ENCODE measurements at regions not wholly inside any gene's neighbourhood (a gene's known extent, or its start where the extent isn't known, plus 50 kb on each side); places are given as distances from the start of the nearest gene placed in this dataset.
"Not testable (repeated sequence)": the region's sequence is repeated elsewhere in the genome, so short reads cannot be mapped to it uniquely, and the experiment has no call there.

DNA sequence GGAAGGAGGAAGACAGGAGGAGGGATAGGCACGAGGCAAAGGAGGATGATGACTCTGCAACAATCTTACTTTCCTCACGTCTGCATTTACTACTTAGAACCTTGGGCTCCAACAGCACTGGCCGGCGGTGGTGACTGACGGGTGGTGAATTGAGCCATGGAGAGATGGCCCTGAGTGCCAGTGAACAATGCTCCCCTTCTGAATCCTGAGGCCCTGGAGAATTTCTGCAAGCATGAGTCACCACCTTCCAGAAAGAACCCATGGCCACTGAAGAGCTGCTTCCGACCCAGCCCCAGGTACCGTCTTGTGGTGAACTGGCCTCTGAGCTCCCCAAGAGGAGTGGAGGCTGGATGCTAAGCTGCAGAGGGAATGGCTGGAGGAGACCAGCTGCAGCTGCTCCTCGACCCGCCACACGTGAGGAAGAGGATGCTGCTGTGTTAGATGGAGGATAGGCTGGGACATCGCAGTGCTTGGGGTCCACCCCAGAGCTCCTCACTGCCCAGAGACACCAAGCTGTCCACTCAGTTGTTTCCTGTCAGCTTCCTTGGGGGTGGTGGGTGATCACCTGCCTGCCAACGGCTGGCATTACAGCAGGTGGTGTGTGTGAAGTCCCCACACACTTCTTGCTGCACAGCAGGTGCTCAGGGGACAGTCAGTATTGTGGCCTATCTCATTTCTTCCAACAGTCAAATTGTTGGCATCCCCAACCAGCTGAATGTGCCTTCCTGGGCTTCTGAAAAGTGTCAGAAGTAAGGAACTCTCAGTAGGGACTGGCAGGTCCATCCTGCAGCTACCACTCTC is 186.5 kb upstream of the ID2 start:
- DNase-seq: no peak

DNA sequence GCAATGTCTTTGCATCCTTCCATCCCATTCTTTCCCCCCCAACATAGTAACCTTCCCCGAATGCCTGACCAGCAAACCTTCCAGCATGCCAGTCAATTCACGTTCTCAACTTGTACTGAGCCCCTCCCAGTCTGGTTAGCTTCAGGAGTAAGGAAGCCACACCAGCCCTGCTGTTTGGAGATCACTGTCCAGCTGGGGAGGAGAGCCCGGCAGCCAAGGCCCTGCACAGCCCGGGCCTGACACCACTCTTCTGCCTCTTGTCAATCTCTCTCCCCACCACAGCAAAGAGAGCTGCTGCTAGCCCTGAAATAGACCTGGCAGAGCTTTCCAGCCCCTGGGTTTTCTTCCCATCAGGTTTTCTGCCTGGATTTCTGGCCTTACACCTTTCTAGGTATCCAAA is 185.8 kb upstream of the ID2 start:
- DNase-seq: no peak

GRCh38 chr2:8496617-8497016 is 185.2 kb upstream of the ID2 start:
- DNase-seq: no peak

DNA sequence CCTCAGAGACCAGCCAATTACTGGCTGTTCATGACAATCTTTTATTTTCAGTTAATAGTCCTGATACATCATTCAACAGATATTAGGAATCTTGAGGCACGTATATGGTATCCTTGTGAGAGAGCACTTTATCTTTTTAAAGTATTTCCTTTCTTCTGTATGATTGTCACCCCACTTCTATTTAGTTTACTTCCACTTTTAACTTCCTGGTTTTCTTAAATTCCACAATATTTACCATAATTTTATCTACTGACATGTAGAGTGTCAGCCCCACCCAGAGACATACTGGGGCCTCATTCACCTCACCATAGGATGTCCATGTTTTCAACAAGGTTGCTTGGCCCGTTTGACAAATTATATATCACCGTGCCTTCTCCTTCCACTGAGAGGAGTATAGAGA is 182.9 kb upstream of the ID2 start:
- no peak for DNase-seq

- DNase-seq: no peak
Observed at GRCh38 chr2:8500124-8501054, 181.5 kb upstream of the ID2 start.

GRCh38 chr2:8501061-8501720 is 180.7 kb upstream of the ID2 start:
- DNase-seq: no peak

DNA sequence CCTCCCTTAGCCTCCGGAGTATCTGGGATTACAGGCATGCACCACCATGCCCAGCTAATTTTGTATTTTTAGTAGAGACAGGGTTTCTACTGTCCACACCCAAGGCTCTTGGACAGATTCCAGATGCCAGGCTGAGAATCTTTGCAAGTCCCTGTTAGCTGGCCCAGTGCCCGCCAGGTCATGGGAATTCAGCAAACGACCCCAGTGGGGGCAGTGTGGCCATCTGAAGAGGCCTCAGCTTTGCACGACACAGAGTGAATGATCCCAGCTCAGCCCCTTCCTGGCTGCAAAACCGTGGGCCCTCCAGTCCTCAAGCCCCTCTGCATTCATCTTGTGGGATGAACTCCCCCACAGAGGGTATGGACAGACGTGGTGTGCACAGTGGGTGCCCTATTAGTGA is 179.5 kb upstream of the ID2 start:
- DNase-seq: no peak

DNA sequence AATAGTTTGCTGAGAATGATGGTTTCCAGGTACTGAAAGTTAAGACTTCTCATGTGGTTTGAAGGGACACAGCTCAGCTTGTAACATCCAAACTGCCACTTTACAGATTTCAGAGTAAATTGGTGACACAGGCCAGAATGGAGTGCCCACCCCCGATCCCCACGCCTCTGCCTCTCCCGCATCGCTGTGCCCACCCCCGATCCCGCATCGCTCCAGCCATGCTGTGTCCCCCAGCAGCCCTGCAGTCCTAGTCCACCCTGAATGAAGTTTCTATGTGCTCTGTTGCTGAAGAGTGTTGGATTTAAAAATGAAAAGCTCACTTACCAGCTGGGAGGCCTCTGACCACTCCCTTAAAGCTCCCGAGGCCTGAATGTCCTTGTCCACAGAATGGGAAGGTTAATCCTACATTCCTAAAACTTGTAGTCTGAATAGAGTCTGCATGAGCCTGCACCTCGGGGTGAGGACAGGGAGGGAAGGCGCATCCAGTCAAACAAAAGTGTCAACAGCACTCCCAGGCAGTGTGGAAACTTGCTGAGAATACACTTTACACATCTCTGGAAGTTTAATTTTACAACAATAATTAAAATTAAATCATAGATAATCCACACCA is 176.4 kb upstream of the ID2 start:
- no peak for DNase-seq

DNA sequence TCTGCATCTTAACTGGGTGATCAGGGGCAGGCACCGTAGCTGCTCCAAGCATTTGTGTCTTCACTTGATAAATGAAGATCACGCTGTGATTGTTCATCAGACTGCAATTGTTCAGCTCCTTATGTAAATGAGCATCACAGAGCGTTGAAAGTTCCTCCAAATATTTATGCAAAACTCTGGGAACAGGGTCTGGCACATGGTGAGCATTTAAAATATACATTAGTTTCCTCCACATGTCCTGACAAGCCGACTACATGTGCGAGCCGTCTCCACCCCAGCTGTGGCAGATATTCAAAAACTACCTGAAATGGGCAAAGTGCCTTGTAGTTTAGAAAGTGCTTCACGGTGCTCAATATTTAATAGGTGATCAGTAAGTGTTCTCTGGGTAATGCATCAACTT is 175.1 kb upstream of the ID2 start:
- no peak for DNase-seq

DNA sequence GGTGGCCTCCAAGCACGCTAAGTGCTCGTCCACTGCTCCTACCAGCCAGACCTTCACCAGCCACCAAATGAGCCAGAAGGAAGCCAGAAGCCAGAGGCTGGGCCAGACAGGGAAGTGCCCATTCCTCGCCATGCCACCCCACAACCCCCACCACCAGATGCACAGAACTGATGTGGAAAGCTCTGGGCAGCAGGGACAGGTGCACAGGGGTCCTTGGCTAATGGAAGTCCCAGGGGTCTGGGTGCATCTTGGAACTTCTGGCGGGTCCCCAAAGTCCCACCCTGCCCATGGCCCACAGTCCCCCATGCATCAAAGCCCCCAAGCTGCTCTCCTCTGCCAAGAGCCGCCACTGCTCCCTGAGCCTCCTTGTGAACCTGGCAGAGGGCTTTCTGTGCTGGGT is 173.1 kb upstream of the ID2 start:
- no peak for DNase-seq

DNA sequence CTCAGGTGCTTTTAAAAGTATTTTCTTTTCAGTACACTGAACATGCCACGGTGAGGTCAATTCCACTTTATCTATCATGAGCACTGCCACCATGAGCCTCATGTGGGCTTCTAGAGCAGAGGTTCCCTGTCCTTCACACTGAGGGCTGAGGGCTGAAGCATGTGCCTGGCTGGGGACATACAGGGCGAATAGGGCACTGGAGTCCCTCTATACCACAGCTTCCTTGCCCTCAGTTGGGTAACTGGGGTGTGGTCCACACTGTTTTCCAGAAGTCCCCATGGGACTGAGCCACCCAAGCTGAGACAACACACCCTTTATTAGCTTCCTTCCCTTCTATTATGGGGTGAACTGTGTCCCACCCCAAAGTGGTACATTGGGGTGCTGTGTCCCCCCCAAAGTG is 172.2 kb upstream of the ID2 start:
- DNase-seq: no peak

DNA sequence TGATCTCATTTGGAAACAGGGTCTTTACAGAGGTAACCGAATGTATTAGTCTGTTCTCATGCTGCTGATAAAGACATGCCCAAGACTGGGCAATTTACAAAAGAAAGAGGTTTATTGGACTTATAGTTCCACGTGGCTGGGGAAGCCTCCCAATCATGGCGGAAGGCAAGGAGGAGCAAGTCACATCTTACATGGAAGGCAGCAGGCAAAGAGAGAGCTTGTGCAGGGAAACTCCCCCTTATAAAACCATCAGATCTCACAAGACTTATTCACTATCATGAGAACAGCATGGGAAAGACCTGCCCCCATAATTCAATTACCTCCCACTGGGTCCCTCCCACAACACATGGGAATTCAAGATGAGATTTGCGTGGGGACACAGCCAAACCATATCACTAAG is 171.8 kb upstream of the ID2 start:
- DNase-seq: not testable (repeated sequence)

GRCh38 chr2:8510519-8510918 is 171.3 kb upstream of the ID2 start:
- DNase-seq: no peak

GRCh38 chr2:8511868-8512612 is 169.8 kb upstream of the ID2 start:
- no peak for DNase-seq

- DNase-seq: no peak
Observed at GRCh38 chr2:8513601-8514273, 168.1 kb upstream of the ID2 start.

- DNase-seq: no peak
Observed at GRCh38 chr2:8514274-8514662, 167.6 kb upstream of the ID2 start.

DNA sequence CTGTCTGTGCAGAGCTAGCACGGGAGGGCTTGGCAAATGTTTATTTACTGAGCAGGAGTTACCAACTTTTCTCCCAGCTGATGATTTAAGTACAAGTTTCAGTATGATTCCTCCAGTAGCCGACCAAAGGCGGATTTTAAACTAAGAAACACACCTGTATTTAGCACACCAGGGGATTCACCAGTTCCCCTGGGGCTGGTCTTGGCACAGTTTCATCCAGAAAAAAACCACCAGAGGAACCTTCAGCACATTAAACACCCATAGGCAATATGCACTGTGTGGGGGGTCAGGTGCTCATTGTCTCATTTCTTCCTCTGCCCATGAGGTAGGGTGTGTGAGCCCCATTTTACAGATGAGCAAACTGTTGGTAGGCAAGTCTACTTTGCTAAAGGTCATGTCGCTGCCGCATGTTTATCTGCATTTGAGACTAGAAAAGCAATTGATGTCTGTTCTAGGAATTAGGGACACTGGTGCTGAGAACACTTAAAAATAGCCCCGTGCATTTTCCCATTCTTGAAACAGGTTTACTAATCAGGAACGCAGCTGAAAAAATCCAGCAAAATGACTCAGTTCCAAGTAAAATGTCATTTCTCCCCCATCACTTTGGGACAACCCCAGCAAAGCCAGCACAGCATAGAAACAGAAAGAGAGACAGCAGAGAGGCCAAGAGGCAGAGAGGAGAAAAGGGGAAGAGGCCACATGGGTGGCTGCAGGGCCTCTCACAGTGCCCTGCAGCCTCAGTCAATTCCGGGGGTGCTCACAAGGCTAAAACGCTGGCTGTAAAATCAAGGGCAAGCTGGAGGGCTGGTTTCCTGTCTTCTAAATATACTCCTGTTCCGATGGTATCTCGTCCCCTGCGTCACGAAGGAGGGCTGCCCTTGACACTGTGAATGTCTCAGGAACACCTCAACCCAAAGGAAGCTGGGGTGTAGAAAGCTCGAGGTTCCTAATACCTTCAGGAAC is 166.8 kb upstream of the ID2 start:
- DNase-seq: no peak

- no peak for DNase-seq
Observed at GRCh38 chr2:8515864-8516533, 165.9 kb upstream of the ID2 start.

DNA sequence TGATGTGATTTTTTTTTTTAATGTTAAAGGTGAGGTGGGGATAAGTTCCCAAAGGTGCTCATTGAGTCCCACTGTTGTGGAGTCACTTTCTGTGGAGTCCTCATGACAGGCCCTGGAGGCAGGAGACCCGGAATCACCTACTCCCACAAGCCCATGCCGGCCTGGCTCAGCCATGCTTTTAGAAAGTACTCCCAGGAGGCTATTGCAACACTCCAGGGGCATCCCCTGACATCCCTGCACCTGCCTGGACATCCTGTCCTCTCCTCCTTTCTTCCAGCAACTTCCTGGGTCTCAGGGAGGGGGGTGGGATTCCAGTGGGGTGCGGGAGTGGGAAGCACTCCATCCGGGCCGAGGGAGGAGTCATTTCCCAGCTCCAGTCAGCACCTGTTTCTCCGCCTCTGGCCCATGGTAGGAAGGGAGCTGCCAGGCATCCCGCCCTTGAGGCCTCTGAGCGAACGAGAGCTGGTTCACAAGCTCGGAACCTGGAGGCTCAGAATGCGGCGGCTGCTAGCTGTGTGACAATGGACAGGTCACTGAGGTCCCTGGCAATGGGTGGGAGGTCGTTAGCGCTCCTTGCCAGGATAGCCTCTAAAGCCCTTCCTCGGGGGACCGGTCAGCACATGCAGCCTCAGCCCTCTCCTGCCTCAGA is 163.9 kb upstream of the ID2 start:
- DNase-seq: no peak
